ENCODE measurements at regions not wholly inside any gene's neighbourhood (a gene's known extent, or its start where the extent isn't known, plus 50 kb on each side); places are given as distances from the start of the nearest gene placed in this dataset.

DNA sequence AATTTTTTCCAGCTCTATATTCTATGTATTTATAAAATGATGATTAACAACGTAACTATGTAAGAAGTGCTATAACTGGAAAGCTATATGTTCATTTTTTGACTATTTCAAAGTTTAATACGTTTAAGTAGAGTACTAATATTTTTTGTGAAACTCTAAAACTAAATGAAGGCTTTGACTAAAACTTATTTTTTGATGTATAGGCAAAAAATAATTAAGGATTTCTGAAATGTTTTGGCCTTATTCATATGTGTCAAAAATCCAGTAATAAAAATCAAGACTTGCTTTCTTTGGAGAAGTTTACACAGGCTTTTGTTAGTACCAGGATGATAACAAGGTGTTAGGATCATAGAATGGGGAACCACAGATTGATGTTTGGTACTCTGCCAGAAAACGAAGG is 58.2 kb upstream of the ZEB2 start:
- H3K27me3 ChIP-seq (ENCODE audit: control insufficient read depth, insufficient read depth, low read length): no peaks in the 10 kb centered on the region
- CTCF ChIA-PET: no interaction called here
- TF ChIP-seq TCF7L2 (IDR thresholded peaks at IDR 0.05; ENCODE audit: low read depth, low read length) (no peak), SIN3A (IDR thresholded peaks at IDR 0.05; ENCODE audit: borderline replicate concordance, insufficient read depth, low read depth, low read length) (no peak), POLR2AphosphoS5 (IDR thresholded peaks at IDR 0.05; ENCODE audit: low read depth, low read length) (no peak)
- TF ChIP-seq, protein P1, sequence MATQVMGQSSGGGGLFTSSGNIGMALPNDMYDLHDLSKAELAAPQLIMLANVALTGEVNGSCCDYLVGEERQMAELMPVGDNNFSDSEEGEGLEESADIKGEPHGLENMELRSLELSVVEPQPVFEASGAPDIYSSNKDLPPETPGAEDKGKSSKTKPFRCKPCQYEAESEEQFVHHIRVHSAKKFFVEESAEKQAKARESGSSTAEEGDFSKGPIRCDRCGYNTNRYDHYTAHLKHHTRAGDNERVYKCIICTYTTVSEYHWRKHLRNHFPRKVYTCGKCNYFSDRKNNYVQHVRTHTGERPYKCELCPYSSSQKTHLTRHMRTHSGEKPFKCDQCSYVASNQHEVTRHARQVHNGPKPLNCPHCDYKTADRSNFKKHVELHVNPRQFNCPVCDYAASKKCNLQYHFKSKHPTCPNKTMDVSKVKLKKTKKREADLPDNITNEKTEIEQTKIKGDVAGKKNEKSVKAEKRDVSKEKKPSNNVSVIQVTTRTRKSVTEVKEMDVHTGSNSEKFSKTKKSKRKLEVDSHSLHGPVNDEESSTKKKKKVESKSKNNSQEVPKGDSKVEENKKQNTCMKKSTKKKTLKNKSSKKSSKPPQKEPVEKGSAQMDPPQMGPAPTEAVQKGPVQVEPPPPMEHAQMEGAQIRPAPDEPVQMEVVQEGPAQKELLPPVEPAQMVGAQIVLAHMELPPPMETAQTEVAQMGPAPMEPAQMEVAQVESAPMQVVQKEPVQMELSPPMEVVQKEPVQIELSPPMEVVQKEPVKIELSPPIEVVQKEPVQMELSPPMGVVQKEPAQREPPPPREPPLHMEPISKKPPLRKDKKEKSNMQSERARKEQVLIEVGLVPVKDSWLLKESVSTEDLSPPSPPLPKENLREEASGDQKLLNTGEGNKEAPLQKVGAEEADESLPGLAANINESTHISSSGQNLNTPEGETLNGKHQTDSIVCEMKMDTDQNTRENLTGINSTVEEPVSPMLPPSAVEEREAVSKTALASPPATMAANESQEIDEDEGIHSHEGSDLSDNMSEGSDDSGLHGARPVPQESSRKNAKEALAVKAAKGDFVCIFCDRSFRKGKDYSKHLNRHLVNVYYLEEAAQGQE (IDR thresholded peaks at IDR 0.05; ENCODE audit: insufficient read depth in 1 of 2, low read depth in 2 of 2, low read length in 1 of 2): no peak
- TF ChIP-seq, protein P2, sequence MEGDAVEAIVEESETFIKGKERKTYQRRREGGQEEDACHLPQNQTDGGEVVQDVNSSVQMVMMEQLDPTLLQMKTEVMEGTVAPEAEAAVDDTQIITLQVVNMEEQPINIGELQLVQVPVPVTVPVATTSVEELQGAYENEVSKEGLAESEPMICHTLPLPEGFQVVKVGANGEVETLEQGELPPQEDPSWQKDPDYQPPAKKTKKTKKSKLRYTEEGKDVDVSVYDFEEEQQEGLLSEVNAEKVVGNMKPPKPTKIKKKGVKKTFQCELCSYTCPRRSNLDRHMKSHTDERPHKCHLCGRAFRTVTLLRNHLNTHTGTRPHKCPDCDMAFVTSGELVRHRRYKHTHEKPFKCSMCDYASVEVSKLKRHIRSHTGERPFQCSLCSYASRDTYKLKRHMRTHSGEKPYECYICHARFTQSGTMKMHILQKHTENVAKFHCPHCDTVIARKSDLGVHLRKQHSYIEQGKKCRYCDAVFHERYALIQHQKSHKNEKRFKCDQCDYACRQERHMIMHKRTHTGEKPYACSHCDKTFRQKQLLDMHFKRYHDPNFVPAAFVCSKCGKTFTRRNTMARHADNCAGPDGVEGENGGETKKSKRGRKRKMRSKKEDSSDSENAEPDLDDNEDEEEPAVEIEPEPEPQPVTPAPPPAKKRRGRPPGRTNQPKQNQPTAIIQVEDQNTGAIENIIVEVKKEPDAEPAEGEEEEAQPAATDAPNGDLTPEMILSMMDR (IDR thresholded peaks at IDR 0.05): no peak
- BruUV-seq (replicated peaks): no TSS peak
- in situ Hi-C loops (cut with HindIII; ENCODE audit: low pct_unique_long_range_greater_than_20kb, low sequenced_read_pairs): no loop called here
- ATAC-seq: no peak
- H3K9me3 ChIP-seq (ENCODE audit: control insufficient read depth, insufficient read depth, low read depth, low read length): no peaks in the 10 kb centered on the region
- no peaks in the 10 kb centered on the region for H3K36me3 ChIP-seq (ENCODE audit: control insufficient read depth, insufficient read depth, low read length)
- POLR2A ChIA-PET: no interaction called here
- H3K27ac ChIP-seq (ENCODE audit: low read length): no peak overlapping the region
- no peak overlapping the region for H3K4me3 ChIP-seq (ENCODE audit: low read depth in 2 of 2, low read length in 2 of 2)
- intact Hi-C loops (cut with micrococcal nuclease; ENCODE audit: unreplicated experiment): no loop called here
- DNase-seq (ENCODE audit: low read depth, low spot score): no peak
- no peaks in the 10 kb centered on the region for H3K4me1 ChIP-seq (ENCODE audit: control insufficient read depth, insufficient read depth, low read length)

DNA sequence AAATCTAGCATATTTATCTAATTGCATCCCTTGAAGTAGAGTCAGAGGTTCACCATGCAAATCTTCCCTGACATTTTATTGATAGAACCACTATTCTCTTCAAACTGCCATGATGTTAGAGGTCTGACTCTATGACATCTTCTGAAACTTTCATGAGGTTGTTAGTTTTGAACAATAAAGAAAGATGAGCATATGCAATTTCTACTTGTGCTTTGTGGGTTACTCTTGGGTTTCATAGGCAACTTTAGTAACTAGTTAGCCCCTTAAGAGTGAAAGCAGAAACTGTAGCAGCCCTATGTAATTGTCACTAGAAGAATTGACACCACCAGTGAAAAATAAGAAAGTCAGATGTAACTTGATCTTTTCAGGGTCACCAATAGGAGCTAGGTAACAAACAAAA is 53.1 kb upstream of the ZEB2 start:
- ChIA-PET POLR2A (no interaction called here), CTCF (no interaction called here)
- DNase-seq (ENCODE audit: low read depth, low spot score) (no peak), ATAC-seq (no peak)
- BruUV-seq (replicated peaks): no TSS peak
- in situ Hi-C loops (cut with HindIII; ENCODE audit: low pct_unique_long_range_greater_than_20kb, low sequenced_read_pairs) (no loop called here), intact Hi-C loops (cut with micrococcal nuclease; ENCODE audit: unreplicated experiment) (no loop called here)
- no peaks in the 10 kb centered on the region for H3K27me3 ChIP-seq (ENCODE audit: control insufficient read depth, insufficient read depth, low read length)
- TF ChIP-seq, protein P2 (IDR thresholded peaks at IDR 0.05): no peak
- TF ChIP-seq, protein P1 (IDR thresholded peaks at IDR 0.05; ENCODE audit: insufficient read depth in 1 of 2, low read depth in 2 of 2, low read length in 1 of 2): no peak
- no peak for TF ChIP-seq POLR2AphosphoS5 (IDR thresholded peaks at IDR 0.05; ENCODE audit: low read depth, low read length)
- TF ChIP-seq SIN3A (IDR thresholded peaks at IDR 0.05; ENCODE audit: borderline replicate concordance, insufficient read depth, low read depth, low read length): no peak
- TF ChIP-seq TCF7L2 (IDR thresholded peaks at IDR 0.05; ENCODE audit: low read depth, low read length): no peak
- H3K4me1 ChIP-seq (ENCODE audit: control insufficient read depth, insufficient read depth, low read length): no peaks in the 10 kb centered on the region
- H3K27ac ChIP-seq (ENCODE audit: low read length): no peak overlapping the region
- no peaks in the 10 kb centered on the region for H3K36me3 ChIP-seq (ENCODE audit: control insufficient read depth, insufficient read depth, low read length)
- H3K4me3 ChIP-seq (ENCODE audit: low read depth in 2 of 2, low read length in 2 of 2): no peak overlapping the region
- H3K9me3 ChIP-seq (ENCODE audit: control insufficient read depth, insufficient read depth, low read depth, low read length): no peaks in the 10 kb centered on the region
